ENCODE measurements at regions not wholly inside any gene's neighbourhood (a gene's known extent, or its start where the extent isn't known, plus 50 kb on each side); places are given as distances from the start of the nearest gene placed in this dataset.

- no peak overlapping the region for H3K4me3 ChIP-seq (ENCODE audit: low read depth, low read length)
- TF ChIP-seq, protein P1, sequence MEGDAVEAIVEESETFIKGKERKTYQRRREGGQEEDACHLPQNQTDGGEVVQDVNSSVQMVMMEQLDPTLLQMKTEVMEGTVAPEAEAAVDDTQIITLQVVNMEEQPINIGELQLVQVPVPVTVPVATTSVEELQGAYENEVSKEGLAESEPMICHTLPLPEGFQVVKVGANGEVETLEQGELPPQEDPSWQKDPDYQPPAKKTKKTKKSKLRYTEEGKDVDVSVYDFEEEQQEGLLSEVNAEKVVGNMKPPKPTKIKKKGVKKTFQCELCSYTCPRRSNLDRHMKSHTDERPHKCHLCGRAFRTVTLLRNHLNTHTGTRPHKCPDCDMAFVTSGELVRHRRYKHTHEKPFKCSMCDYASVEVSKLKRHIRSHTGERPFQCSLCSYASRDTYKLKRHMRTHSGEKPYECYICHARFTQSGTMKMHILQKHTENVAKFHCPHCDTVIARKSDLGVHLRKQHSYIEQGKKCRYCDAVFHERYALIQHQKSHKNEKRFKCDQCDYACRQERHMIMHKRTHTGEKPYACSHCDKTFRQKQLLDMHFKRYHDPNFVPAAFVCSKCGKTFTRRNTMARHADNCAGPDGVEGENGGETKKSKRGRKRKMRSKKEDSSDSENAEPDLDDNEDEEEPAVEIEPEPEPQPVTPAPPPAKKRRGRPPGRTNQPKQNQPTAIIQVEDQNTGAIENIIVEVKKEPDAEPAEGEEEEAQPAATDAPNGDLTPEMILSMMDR (IDR thresholded peaks at IDR 0.05; ENCODE audit: low read depth, low read length) = no peak
Measured at GRCh38 chr10:78642269-78642816, 426.4 kb upstream of the ZMIZ1 start.

- TF ChIP-seq, protein P1 (IDR thresholded peaks at IDR 0.05; ENCODE audit: low read depth, low read length) = no peak
- H3K4me3 ChIP-seq (ENCODE audit: low read depth, low read length) = no peak overlapping the region
Measured at GRCh38 chr10:78643513-78643912, 425.3 kb upstream of the ZMIZ1 start.

DNA sequence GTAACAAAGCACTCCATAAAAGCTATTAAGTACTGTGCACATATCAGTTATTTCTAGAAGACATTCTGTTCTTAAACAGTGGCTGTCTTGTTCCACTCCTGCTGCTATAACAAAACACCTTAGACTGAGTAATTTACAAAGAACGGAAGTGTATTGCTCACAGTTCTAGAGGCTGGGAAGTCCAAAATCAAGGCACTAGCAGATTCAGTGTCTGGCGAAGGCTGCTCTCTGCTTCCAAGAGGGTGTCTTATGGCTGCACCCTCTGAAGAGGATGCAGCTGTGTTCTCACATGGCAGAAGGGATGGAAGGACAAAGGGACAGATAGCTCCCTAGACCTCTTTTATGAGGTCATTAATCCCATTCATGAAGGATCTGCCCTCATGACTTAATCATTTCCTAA is 424.2 kb upstream of the ZMIZ1 start:
- H3K4me3 ChIP-seq (ENCODE audit: low read depth, low read length) = no peak overlapping the region
- TF ChIP-seq, protein P1 (IDR thresholded peaks at IDR 0.05; ENCODE audit: low read depth, low read length) = no peak

GRCh38 chr10:78645169-78645686 is 423.5 kb upstream of the ZMIZ1 start:
- TF ChIP-seq, protein P1 (IDR thresholded peaks at IDR 0.05; ENCODE audit: low read depth, low read length) = no peak

DNA sequence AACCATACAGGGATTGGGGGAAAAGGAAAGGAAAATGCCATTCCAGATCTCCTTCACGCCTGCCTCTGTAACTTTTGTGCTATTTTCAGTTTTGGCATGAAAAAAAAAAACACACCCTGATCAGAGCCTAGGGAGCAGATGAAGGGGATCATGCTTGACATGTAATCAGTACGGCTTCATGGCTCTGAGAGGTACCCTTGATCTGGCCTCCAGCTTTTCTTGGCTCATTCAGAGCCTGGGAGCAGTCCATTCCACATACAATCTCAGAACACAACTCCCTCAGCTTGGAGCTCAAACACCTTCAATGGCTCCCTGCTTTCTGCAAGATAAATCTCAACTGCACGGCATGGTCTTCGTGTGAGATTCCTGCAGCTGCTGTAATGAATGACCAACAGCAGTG is 422.8 kb upstream of the ZMIZ1 start:
- no peak overlapping the region for H3K4me3 ChIP-seq (ENCODE audit: low read depth, low read length)
- TF ChIP-seq, protein P1 (IDR thresholded peaks at IDR 0.05; ENCODE audit: low read depth, low read length) = no peak

More at GRCh38 chr10:78645169-78645686, 423.5 kb upstream of the ZMIZ1 start:
- H3K4me3 ChIP-seq (ENCODE audit: low read depth, low read length) = no peak overlapping the region

- TF ChIP-seq, protein P1 (IDR thresholded peaks at IDR 0.05; ENCODE audit: low read depth, low read length) = no peak
- H3K4me3 ChIP-seq (ENCODE audit: low read depth, low read length) = no peak overlapping the region
Measured at GRCh38 chr10:78648256-78648860, 420.4 kb upstream of the ZMIZ1 start.

- TF ChIP-seq, protein P1 (IDR thresholded peaks at IDR 0.05; ENCODE audit: low read depth, low read length) = no peak
- H3K4me3 ChIP-seq (ENCODE audit: low read depth, low read length) = no peak overlapping the region
Measured at GRCh38 chr10:78649429-78649828, 419.3 kb upstream of the ZMIZ1 start.
